HG02678 (cell line): ENCODE measurements at regions not wholly inside any gene's neighbourhood (a gene's known extent, or its start where the extent isn't known, plus 50 kb on each side); places are given as distances from the start of the nearest gene placed in this dataset.

ENCODE experiments used
- ATAC-seq: cut with Tn5 transposase; IDR thresholded peaks from one replicate; pipeline ENCODE4 v1.9.1; 2021; ENCODE audit warnings: mild to moderate bottlenecking, moderate library complexity; ENCODE audit not compliant: unreplicated experiment

GRCh38 chr2:234665304-234665703, 168.4 kb upstream of the ARL4C start:
- no peak for ATAC-seq

DNA sequence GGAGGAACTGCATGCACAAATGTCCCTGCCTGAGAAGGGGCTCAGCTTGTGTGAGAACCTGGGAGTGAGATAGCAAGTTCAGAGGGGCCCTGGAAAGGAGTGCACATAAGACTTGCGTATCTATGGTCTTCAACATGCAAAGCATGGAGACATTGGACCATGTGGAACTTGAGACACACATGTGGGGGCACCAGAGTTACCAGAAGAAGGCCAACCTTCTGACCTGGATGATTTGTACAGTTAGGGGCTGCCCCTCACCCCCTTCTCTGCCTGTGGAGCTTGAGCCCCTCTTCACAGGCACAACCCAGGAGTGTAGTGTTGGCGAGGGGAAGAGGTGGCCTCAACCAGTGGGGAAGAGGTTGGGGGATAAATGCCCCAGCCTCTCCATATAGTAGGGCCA, 165.0 kb upstream of the ARL4C start:
- no peak for ATAC-seq

GRCh38 chr2:234661175-234661574, 164.3 kb upstream of the ARL4C start:
- no peak for ATAC-seq

- ATAC-seq = no peak
Observed at GRCh38 chr2:234655706-234656105, 158.8 kb upstream of the ARL4C start.

- ATAC-seq = no peak
Observed at GRCh38 chr2:234650911-234651310, 154.0 kb upstream of the ARL4C start.

DNA sequence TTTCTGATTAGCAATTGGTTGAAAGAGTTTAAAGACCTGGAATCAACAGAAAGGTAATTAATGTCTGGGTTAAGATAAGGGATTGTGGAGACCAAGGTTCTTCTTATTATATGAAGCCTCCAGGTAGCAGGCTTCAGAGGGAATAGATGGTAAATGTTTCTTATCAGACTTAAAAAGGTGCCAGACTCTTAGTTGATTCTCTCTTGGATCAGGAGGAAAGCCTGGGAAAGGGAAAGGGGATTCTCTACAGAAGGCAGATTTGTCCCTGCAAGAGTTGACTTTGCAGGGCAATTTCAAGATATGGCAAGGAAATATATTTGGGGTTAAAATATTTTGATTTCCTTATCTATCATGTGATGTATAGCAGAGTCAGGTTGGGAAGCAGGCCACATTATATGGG, 153.1 kb upstream of the ARL4C start:
- no peak for ATAC-seq

- ATAC-seq = no peak
Observed at GRCh38 chr2:234643407-234643806, 146.5 kb upstream of the ARL4C start.

- no peak for ATAC-seq
Observed at GRCh38 chr2:234641086-234641485, 144.2 kb upstream of the ARL4C start.

DNA sequence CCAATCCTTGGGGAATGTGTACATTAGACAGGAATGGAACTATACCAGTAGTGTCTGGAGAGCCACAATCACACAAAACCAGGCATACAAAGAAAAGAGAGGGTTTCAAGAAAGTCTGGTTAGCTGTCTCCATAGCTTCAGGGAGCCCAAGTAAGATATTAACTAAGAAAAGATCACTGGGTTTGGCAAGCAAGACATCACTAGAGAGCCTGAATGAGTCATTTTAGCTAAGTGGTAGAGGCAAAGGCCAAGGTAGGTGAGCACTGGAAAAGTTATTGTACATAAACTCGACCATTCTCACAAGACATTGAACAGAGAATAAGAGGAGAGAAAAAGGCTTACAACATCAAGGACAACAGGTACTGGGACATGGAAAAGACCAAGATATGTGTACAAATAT, 143.8 kb upstream of the ARL4C start:
- no peak for ATAC-seq

DNA sequence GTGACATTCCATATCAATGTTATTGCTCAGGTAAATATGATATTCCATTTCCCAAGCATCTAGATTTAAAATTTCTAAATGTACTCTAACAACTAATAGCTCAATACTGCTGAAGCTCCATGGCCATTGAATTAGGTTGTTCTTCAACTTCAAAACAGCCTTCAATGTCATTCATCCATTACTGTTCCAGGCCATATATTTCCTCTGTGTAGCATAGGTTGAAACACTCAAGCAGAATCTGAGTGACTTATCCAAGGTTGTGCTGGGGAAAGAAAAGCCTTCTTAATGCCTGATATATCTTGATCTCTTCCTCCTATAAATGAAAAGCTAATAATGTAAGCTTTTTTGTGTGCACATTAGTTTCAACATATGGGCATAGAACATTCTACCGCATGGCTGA, 142.1 kb upstream of the ARL4C start:
- no peak for ATAC-seq

DNA sequence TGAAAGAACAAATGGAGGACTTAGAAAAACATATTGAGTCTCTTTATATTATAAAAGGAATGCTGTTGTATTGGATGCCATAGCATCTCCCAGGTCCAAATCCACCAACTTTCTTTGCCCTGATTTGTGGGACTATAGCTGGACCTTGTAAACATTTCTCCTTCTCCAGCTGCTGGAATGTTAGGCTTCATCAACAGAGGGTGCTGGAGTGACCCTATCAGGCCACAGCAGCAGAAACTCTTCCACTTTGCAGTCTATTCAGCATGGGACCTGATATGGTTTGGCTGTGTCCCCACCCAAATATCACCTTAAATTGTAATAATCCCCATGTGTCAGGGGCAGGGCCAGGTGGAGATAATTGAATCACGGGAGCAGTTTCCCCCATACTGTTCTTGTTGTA, 138.4 kb upstream of the ARL4C start:
- ATAC-seq = no peak

GRCh38 chr2:234633581-234634230, 136.8 kb upstream of the ARL4C start:
- no peak for ATAC-seq

GRCh38 chr2:234632527-234633391, 135.9 kb upstream of the ARL4C start:
- ATAC-seq = no peak

DNA sequence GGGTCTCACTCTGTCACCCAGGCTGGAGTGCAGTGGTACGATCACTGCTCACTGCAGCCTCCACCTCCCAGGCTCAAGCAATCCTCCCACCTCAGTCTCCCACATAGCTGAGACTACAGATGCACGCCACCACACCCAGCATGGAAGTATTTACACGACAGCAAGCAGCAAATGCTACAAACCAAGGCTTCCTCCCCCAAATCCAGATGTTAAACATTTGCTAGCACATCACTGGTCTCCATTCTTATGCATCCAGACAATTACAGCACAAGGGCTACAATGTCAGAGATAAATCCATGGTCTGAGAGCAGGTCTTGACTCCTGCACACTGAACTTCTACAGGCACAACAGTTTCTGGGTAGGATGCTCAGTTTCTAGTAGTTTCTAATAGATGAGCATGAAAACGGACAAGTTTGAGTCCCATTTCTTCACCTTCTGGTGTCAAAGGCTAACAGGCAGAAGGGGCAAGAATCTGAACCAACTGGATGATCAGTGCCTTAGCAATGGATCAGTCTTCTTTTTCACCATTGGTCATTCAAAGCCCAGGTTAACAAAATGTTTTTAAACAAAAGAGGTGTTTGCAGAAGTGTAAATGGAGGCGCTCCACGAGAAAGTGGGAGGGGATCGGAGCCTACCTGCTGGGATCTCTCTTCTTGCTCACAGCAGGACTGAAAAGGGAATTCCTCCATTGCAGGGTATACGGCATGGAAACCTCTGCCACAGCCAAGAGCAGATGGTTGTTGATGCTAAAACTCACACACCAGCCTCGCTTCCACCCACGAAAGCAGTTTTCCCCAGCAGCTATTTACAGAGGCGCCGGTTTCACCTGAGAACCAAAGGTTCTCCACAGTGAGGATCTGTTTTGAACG, 135.0 kb upstream of the ARL4C start:
- ATAC-seq = no peak

- no peak for ATAC-seq
Observed at GRCh38 chr2:234630801-234631261, 133.9 kb upstream of the ARL4C start.

- no peak for ATAC-seq
Observed at GRCh38 chr2:234629596-234629995, 132.7 kb upstream of the ARL4C start.

- ATAC-seq = no peak
Observed at GRCh38 chr2:234628953-234629352, 132.1 kb upstream of the ARL4C start.

- ATAC-seq = no peak
Observed at GRCh38 chr2:234627308-234627707, 130.4 kb upstream of the ARL4C start.

- ATAC-seq = no peak
Observed at GRCh38 chr2:234626566-234627130, 129.8 kb upstream of the ARL4C start.

DNA sequence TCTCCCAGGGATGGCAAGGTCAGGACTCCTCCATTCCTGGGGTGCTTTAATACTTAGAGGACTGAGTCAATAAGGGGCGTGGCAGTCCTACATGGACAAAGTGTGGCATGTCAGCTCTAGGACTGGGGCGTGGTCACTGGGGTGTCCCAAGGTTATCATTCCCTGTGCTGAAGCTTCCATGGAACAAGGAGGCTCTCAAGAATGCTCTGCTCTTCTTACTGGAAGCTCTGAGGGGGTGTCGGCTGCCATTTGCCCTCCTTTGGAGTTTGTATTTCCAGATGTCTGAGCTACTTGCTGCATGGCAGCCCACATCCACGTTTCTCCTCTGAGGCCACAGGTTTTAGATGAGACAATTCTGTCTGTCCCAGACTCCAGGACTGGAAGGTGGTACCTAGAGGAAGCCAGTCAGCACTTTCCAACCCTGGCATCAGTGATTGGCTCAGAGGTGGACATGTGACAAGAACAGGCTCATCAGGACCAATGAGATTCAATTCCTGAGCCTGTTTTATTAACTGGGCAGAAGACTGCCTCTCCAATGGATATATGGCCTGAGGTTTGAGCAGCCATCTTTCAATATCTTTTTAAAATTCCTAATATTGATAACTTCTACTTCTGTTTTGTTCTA, 128.9 kb upstream of the ARL4C start:
- ATAC-seq = no peak
